Kidney (tissue), 13 donors: ENCODE measurements at regions not wholly inside any gene's neighbourhood (a gene's known extent, or its start where the extent isn't known, plus 50 kb on each side); places are given as distances from the start of the nearest gene placed in this dataset.

Source experiments
- DNase-seq, 5 donors: peaks; one replicate each; pipeline ENCODE4 v3.0.0-alpha.2; 2013 to 2020
- FAIRE-seq: peaks from 2 replicates; lab custom pipeline; 2012; peaks lifted over from hg19 to GRCh38; lab: Jason Lieb, UNC
- H3K27ac ChIP-seq, 2 donors: one replicate each; pipeline ENCODE4 v1.7.0; 2013; ENCODE audit warnings: low read depth in 2 of 2, low read length in 2 of 2, inconsistent platforms in 1 of 2
- H3K27me3 ChIP-seq: one replicate; pipeline ENCODE4 v1.7.1; 2013; ENCODE audit warnings: low read length, inconsistent platforms; ENCODE audit not compliant: control insufficient read depth, insufficient read depth
- H3K36me3 ChIP-seq, 3 donors: one replicate each; pipeline versions ENCODE4 v1.7.0 to v1.7.1; 2013; ENCODE audit warnings: low read length in 3 of 3, control low read depth in 1 of 3, inconsistent platforms in 1 of 3; ENCODE audit not compliant: insufficient read depth in 3 of 3, control insufficient read depth in 2 of 3
- H3K4me1 ChIP-seq, 3 donors: one replicate each; pipeline versions ENCODE4 v1.7.0 to v1.7.1; 2013; ENCODE audit warnings: low read length in 3 of 3, inconsistent platforms in 1 of 3, low read depth in 1 of 3; ENCODE audit not compliant: control insufficient read depth in 2 of 3, insufficient read depth in 2 of 3
- H3K4me3 ChIP-seq, 3 donors: one replicate each; pipeline versions ENCODE4 v1.7.0 to v1.8.1; 2013; ENCODE audit warnings: low read length in 3 of 3, control low read depth in 1 of 3, inconsistent platforms in 1 of 3
- H3K9ac ChIP-seq, 3 donors: one replicate each; pipeline versions ENCODE4 v1.7.0 to v1.7.1; 2013; ENCODE audit warnings: low read length in 3 of 3, control low read depth in 1 of 3, inconsistent platforms in 1 of 3
- H3K9me3 ChIP-seq, 3 donors: one replicate each; pipeline versions ENCODE4 v1.7.0 to v1.7.1; 2013; ENCODE audit warnings: low read length in 3 of 3, control low read depth in 1 of 3, inconsistent platforms in 1 of 3; ENCODE audit not compliant: control insufficient read depth in 2 of 3, insufficient read depth in 1 of 3
- CTCF ChIP-seq: IDR thresholded peaks from 3 replicates; pipeline ENCODE4 v1.5.1; 2012; ENCODE audit warnings: mild to moderate bottlenecking, moderate library complexity, borderline replicate concordance; ENCODE audit not compliant: insufficient read depth; ENCODE audit errors: extremely low read depth
- intact Hi-C: fragments of 100-400 bp; cut with DNase I; formaldehyde crosslinking; loops from one replicate; pipeline ENCODE4 v1.11.1; 2022
- donor health status: control.
- donor health status: control.
- donor health status: control.
- donor health status: control.
- donor health status: control.
- donor health status: DM: yes; HTN: yes; CAD: no.
- donor health status: Normal renal cell carcinoma (clear cell type).

- H3K9me3 ChIP-seq, result no peaks in the 10 kb centered on the region
- DNase-seq, result peak in 2 of 5 donors; percentile 87 to 94
- H3K27me3 ChIP-seq, result no peaks in the 10 kb centered on the region
- no peaks in the 10 kb centered on the region for H3K36me3 ChIP-seq
- H3K4me3 ChIP-seq, result peak overlapping the region in 1 of 3 donors; percentile 81
- intact Hi-C loops, result no loop called here
- H3K27ac ChIP-seq, result no peak overlapping the region
- peak; percentile 96 for FAIRE-seq
- peak overlapping the region in 1 of 3 donors; percentile 72 for H3K9ac ChIP-seq
- TF ChIP-seq CTCF, result no peak
- H3K4me1 ChIP-seq, result no peaks in the 10 kb centered on the region
Observed at GRCh38 chrX:131778269-131779218, 234.7 kb downstream of the OR13H1 start.

- peak overlapping the region in 1 of 3 donors; percentile 81 for H3K4me3 ChIP-seq
- no peak for FAIRE-seq
- no peaks in the 10 kb centered on the region for H3K27me3 ChIP-seq
- no peaks in the 10 kb centered on the region for H3K4me1 ChIP-seq
- intact Hi-C loops, result no loop called here
- no peak for DNase-seq
- H3K27ac ChIP-seq, result no peak overlapping the region
- H3K9ac ChIP-seq, result no peak overlapping the region
- no peaks in the 10 kb centered on the region for H3K9me3 ChIP-seq
- no peak for TF ChIP-seq CTCF
- no peaks in the 10 kb centered on the region for H3K36me3 ChIP-seq
Observed at GRCh38 chrX:131779306-131779705, 235.4 kb downstream of the OR13H1 start.

- Histone ChIP-seq H3K27ac (no peak overlapping the region), H3K9me3 (no peaks in the 10 kb centered on the region), H3K36me3 (no peaks in the 10 kb centered on the region), H3K4me3 (no peak overlapping the region), H3K27me3 (no peaks in the 10 kb centered on the region), H3K9ac (no peak overlapping the region), H3K4me1 (no peaks in the 10 kb centered on the region)
- intact Hi-C loops, result no loop called here
- DNase-seq (no peak), FAIRE-seq (no peak)
- TF ChIP-seq CTCF, result no peak
Observed at GRCh38 chrX:131779741-131780140, 235.9 kb downstream of the OR13H1 start.
